WTC11 (cell line): ENCODE measurements at regions not wholly inside any gene's neighbourhood (a gene's known extent, or its start where the extent isn't known, plus 50 kb on each side); places are given as distances from the start of the nearest gene placed in this dataset.

Experiments used
- ATAC-seq: fragments of 200-7000 bp; cut with Tn5 transposase; 2 replicates; pipeline ENCODE4 v1.10.0; 2021; ENCODE audit warnings: mild to moderate bottlenecking, moderate library complexity
- CTCF ChIA-PET: fragments of 300-600 bp; sonication (Branson Sonifier 250); formaldehyde crosslinking; loops from one replicate; lab custom pipeline; 2021; ENCODE audit warnings: antibody characterized with exemption; lab: Charles Lee
- POLR2A ChIA-PET: fragments of 350-600 bp; sonication (Branson Sonifier 250); formaldehyde crosslinking; loops from one replicate; lab custom pipeline; 2021; ENCODE audit warnings: antibody characterized with exemption; lab: Charles Lee
- DNase-seq: peaks from one replicate; pipeline ENCODE4 v3.0.0; 2021; ENCODE audit warnings: low spot score
- H3K27ac Mint-ChIP-seq: 2 replicates; pipeline ENCODE4 v1.8.0; 2021; ENCODE audit warnings: mixed read lengths
- H3K27me3 Mint-ChIP-seq: 2 replicates; pipeline ENCODE4 v1.8.0; 2021; ENCODE audit warnings: low read depth, mild to moderate bottlenecking, moderate library complexity, mixed read lengths
- H3K36me3 Mint-ChIP-seq: 2 replicates; pipeline ENCODE4 v1.8.0; 2021; ENCODE audit warnings: mixed read lengths
- H3K4me1 Mint-ChIP-seq: 2 replicates; pipeline ENCODE4 v1.8.0; 2022; ENCODE audit warnings: mixed read lengths
- H3K4me3 Mint-ChIP-seq: 2 replicates; pipeline ENCODE4 v1.8.0; 2021; ENCODE audit warnings: mild to moderate bottlenecking, moderate library complexity, mixed read lengths
- H3K9me3 Mint-ChIP-seq: 2 replicates; pipeline ENCODE4 v1.8.0; 2021; ENCODE audit warnings: mixed read lengths
- AFF4 ChIP-seq: sonication (generic); formaldehyde crosslinking; IDR thresholded peaks from 2 replicates; pipeline ENCODE4 v1.8.1; 2023; ENCODE audit warnings: mild to moderate bottlenecking, missing genetic modification reagents, borderline replicate concordance
- ATF1 ChIP-seq: sonication (generic); formaldehyde crosslinking; IDR thresholded peaks from 2 replicates; pipeline ENCODE4 v1.8.1; 2023; ENCODE audit warnings: mild to moderate bottlenecking, moderate library complexity, missing genetic modification reagents
- ATF2 ChIP-seq: sonication (generic); formaldehyde crosslinking; IDR thresholded peaks from 2 replicates; pipeline ENCODE4 v1.8.1; 2022; ENCODE audit warnings: low read depth, missing genetic modification reagents, borderline replicate concordance
- ATF6 ChIP-seq: sonication (generic); formaldehyde crosslinking; IDR thresholded peaks from 2 replicates; pipeline ENCODE4 v1.8.1; 2023; ENCODE audit warnings: mild to moderate bottlenecking, missing genetic modification reagents
- CREM ChIP-seq: sonication (generic); formaldehyde crosslinking; IDR thresholded peaks from 2 replicates; pipeline ENCODE4 v1.8.1; 2022; ENCODE audit warnings: mild to moderate bottlenecking, missing genetic modification reagents, moderate library complexity
- CTCF ChIP-seq: fragments of 200-600 bp; IDR thresholded peaks from 2 replicates; pipeline ENCODE4 v1.8.0; 2022; ENCODE audit warnings: antibody characterized with exemption
- ESRRA ChIP-seq: sonication (generic); formaldehyde crosslinking; IDR thresholded peaks from 2 replicates; pipeline ENCODE4 v1.8.1; 2022; ENCODE audit warnings: mild to moderate bottlenecking, missing genetic modification reagents, borderline replicate concordance
- FOXP1 ChIP-seq: sonication (generic); formaldehyde crosslinking; IDR thresholded peaks from 2 replicates; pipeline ENCODE4 v1.8.0; 2022; ENCODE audit warnings: missing genetic modification reagents, mild to moderate bottlenecking, moderate library complexity, borderline replicate concordance
- GABPB1 ChIP-seq: sonication (generic); formaldehyde crosslinking; IDR thresholded peaks from 2 replicates; pipeline ENCODE4 v1.8.1; 2023; ENCODE audit warnings: mild to moderate bottlenecking, missing genetic modification reagents
- GTF2I ChIP-seq: fragments of 250-450 bp; sonication (Bioruptor Pico); conservative IDR thresholded peaks from 2 replicates; pipeline ENCODE4 v1.4.0; 2021; ENCODE audit warnings: mild to moderate bottlenecking
- JUN ChIP-seq: sonication (generic); formaldehyde crosslinking; IDR thresholded peaks from 2 replicates; pipeline ENCODE4 v1.8.0; 2023; ENCODE audit warnings: mild to moderate bottlenecking, missing genetic modification reagents
- KAT7 ChIP-seq: sonication (generic); formaldehyde crosslinking; IDR thresholded peaks from 2 replicates; pipeline ENCODE4 v1.8.1; 2023; ENCODE audit warnings: missing genetic modification reagents, mild to moderate bottlenecking, borderline replicate concordance
- MXD4 ChIP-seq: fragments of 250-450 bp; sonication (Bioruptor Pico); IDR thresholded peaks from 2 replicates; pipeline ENCODE4 v1.8.0; 2021; ENCODE audit warnings: mild to moderate bottlenecking, moderate library complexity, borderline replicate concordance
- NFE2L1 ChIP-seq: sonication (generic); formaldehyde crosslinking; IDR thresholded peaks from 2 replicates; pipeline ENCODE4 v1.8.1; 2023; ENCODE audit warnings: missing genetic modification reagents
- PRDM15 ChIP-seq: sonication (generic); formaldehyde crosslinking; IDR thresholded peaks from 2 replicates; pipeline ENCODE4 v1.8.0; 2022; ENCODE audit warnings: missing genetic modification reagents
- PREB ChIP-seq: sonication (generic); formaldehyde crosslinking; IDR thresholded peaks from 2 replicates; pipeline ENCODE4 v1.8.1; 2022; ENCODE audit warnings: mild to moderate bottlenecking, missing genetic modification reagents, moderate library complexity, borderline replicate concordance
- SMAD3 ChIP-seq: sonication (generic); formaldehyde crosslinking; IDR thresholded peaks from 2 replicates; pipeline ENCODE4 v1.8.0; 2022; ENCODE audit warnings: missing genetic modification reagents, mild to moderate bottlenecking, borderline replicate concordance
- USF2 ChIP-seq: sonication (generic); formaldehyde crosslinking; IDR thresholded peaks from 2 replicates; pipeline ENCODE4 v1.8.1; 2023; ENCODE audit warnings: mild to moderate bottlenecking, missing genetic modification reagents, moderate library complexity
- ZNF121 ChIP-seq: sonication (generic); formaldehyde crosslinking; IDR thresholded peaks from 2 replicates; pipeline ENCODE4 v1.8.0; 2023; ENCODE audit warnings: missing genetic modification reagents
- ZNF219 ChIP-seq: sonication (generic); formaldehyde crosslinking; IDR thresholded peaks from 2 replicates; pipeline ENCODE4 v1.8.0; 2023; ENCODE audit warnings: missing genetic modification reagents, mild to moderate bottlenecking, borderline replicate concordance
- ZNF423 ChIP-seq: fragments of 250-450 bp; sonication (Bioruptor Pico); IDR thresholded peaks from 2 replicates; pipeline ENCODE4 v2.1.2; 2022; ENCODE audit warnings: mild to moderate bottlenecking, moderate library complexity

GRCh38 chr10:128854963-128855362 is 612.1 kb upstream of the MGMT start (continued):
- no peak for TF ChIP-seq ATF2 (CRISPR knock-in tag)
- TF ChIP-seq CTCF: no peak
- TF ChIP-seq GABPB1 (CRISPR knock-in tag): no peak
- TF ChIP-seq ZNF219 (CRISPR knock-in tag): no peak
- no peak for TF ChIP-seq AFF4 (CRISPR knock-in tag)
- no peak for TF ChIP-seq USF2 (CRISPR knock-in tag)
- TF ChIP-seq ATF6: no peak

GRCh38 chr10:128855618-128856428 is 611.2 kb upstream of the MGMT start:
- Mint-ChIP-seq H3K9me3 (no peaks in the 10 kb centered on the region), H3K27ac (no peak overlapping the region), H3K27me3 (no peaks in the 10 kb centered on the region), H3K4me1 (peaks cover 16% of the 10 kb centered on the region), H3K4me3 (no peak overlapping the region), H3K36me3 (no peaks in the 10 kb centered on the region)
- ATAC-seq (no peak), DNase-seq (no peak)
- CTCF ChIA-PET: no interaction called here
- TF ChIP-seq PRDM15 (CRISPR knock-in tag) (no peak), ATF1 (no peak), GTF2I (no peak), ESRRA (CRISPR knock-in tag) (no peak), JUN (CRISPR knock-in tag) (no peak), PREB (CRISPR knock-in tag) (no peak), MXD4 (CRISPR knock-in tag) (no peak), FOXP1 (CRISPR knock-in tag) (no peak), NFE2L1 (no peak), CREM (CRISPR knock-in tag) (no peak), ZNF121 (CRISPR knock-in tag) (no peak), SMAD3 (no peak), KAT7 (CRISPR knock-in tag) (no peak), ZNF423 (CRISPR knock-in tag) (no peak)
- POLR2A ChIA-PET: no interaction called here
